Activated CD4-positive, alpha-beta memory T cell treated with anti-CD3 and anti-CD28 coated beads for 36 hours (primary cell): ENCODE measurements at regions not wholly inside any gene's neighbourhood (a gene's known extent, or its start where the extent isn't known, plus 50 kb on each side); places are given as distances from the start of the nearest gene placed in this dataset.
"Not testable (repeated sequence)": the region's sequence is repeated elsewhere in the genome, so short reads cannot be mapped to it uniquely, and the experiment has no call there.

ENCODE experiments used
- CTCF ChIA-PET: fragments of 350-600 bp; sonication (Branson Sonifier 250); formaldehyde crosslinking; loops from one replicate; lab custom pipeline; 2021; ENCODE audit warnings: antibody characterized with exemption, inconsistent platforms; lab: Charles Lee
- POLR2A ChIA-PET: fragments of 350-600 bp; sonication (Branson Sonifier 250); formaldehyde crosslinking; loops from one replicate; lab custom pipeline; 2021; ENCODE audit warnings: antibody characterized with exemption; lab: Charles Lee
- DNase-seq: peaks from one replicate; pipeline ENCODE4 v3.0.0-alpha.2; 2020
- H3K27ac Mint-ChIP-seq: one replicate; pipeline ENCODE4 v1.8.0; 2021; ENCODE audit warnings: mixed read lengths
- H3K27me3 Mint-ChIP-seq: one replicate; pipeline ENCODE4 v1.8.0; 2021; ENCODE audit warnings: mixed read lengths
- H3K36me3 Mint-ChIP-seq: one replicate; pipeline ENCODE4 v1.8.0; 2021; ENCODE audit warnings: mixed read lengths
- H3K4me1 Mint-ChIP-seq: one replicate; pipeline ENCODE4 v1.8.0; 2021; ENCODE audit warnings: low read depth, mixed read lengths
- H3K4me3 Mint-ChIP-seq: one replicate; pipeline ENCODE4 v1.8.0; 2021; ENCODE audit warnings: mild to moderate bottlenecking, mixed read lengths
- H3K9me3 Mint-ChIP-seq: one replicate; pipeline ENCODE4 v1.8.0; 2021; ENCODE audit warnings: mixed read lengths
- intact Hi-C: fragments of 100-400 bp; cut with micrococcal nuclease; formaldehyde crosslinking; loops from one replicate; pipeline ENCODE4 v1.15.1; 2023

GRCh38 chr1:191049781-191050180, 572.1 kb upstream of the BRINP3 start:
- no peak overlapping the region for H3K4me3 Mint-ChIP-seq
- intact Hi-C loops = loop anchor here (5.0 kb wide), 1 partner anchor 698 kb away; no protein-coding TSS in a partner anchor

GRCh38 chr1:191052888-191053287, 575.2 kb upstream of the BRINP3 start:
- CTCF ChIA-PET = no interaction called here
- H3K4me1 Mint-ChIP-seq = no peaks in the 10 kb centered on the region
- H3K9me3 Mint-ChIP-seq = peaks cover 6% of the 10 kb centered on the region
- no peaks in the 10 kb centered on the region for H3K36me3 Mint-ChIP-seq
- no peak overlapping the region for H3K4me3 Mint-ChIP-seq
- intact Hi-C loops = no loop called here
- POLR2A ChIA-PET = no interaction called here
- H3K27me3 Mint-ChIP-seq = no peaks in the 10 kb centered on the region
- DNase-seq = no peak
- no peak overlapping the region for H3K27ac Mint-ChIP-seq

More at GRCh38 chr1:191049781-191050180, 572.1 kb upstream of the BRINP3 start:
- Mint-ChIP-seq H3K27me3 (no peaks in the 10 kb centered on the region), H3K4me1 (no peaks in the 10 kb centered on the region), H3K9me3 (peaks cover 7% of the 10 kb centered on the region), H3K36me3 (no peaks in the 10 kb centered on the region), H3K27ac (no peak overlapping the region)
- ChIA-PET POLR2A (no interaction called here), CTCF (no interaction called here)
- DNase-seq = no peak

GRCh38 chr1:191065346-191065745, 587.7 kb upstream of the BRINP3 start:
- Mint-ChIP-seq H3K27ac (no peak overlapping the region), H3K9me3 (peaks cover 6% of the 10 kb centered on the region), H3K4me1 (no peaks in the 10 kb centered on the region), H3K27me3 (no peaks in the 10 kb centered on the region), H3K36me3 (no peaks in the 10 kb centered on the region), H3K4me3 (no peak overlapping the region)
- DNase-seq = no peak
- intact Hi-C loops = no loop called here
- POLR2A ChIA-PET = no interaction called here
- CTCF ChIA-PET = no interaction called here

GRCh38 chr1:191065771-191066170, 588.1 kb upstream of the BRINP3 start:
- DNase-seq = no peak
- Mint-ChIP-seq H3K4me3 (no peak overlapping the region), H3K4me1 (no peaks in the 10 kb centered on the region), H3K27me3 (no peaks in the 10 kb centered on the region), H3K9me3 (peaks cover 6% of the 10 kb centered on the region), H3K27ac (no peak overlapping the region), H3K36me3 (no peaks in the 10 kb centered on the region)
- ChIA-PET POLR2A (no interaction called here), CTCF (no interaction called here)
- intact Hi-C loops = no loop called here

- intact Hi-C loops = no loop called here
- no peak for DNase-seq
- ChIA-PET CTCF (no interaction called here), POLR2A (no interaction called here)
- Mint-ChIP-seq H3K27ac (no peak overlapping the region), H3K4me3 (no peak overlapping the region), H3K36me3 (no peaks in the 10 kb centered on the region), H3K4me1 (no peaks in the 10 kb centered on the region), H3K9me3 (peaks cover 10% of the 10 kb centered on the region), H3K27me3 (no peaks in the 10 kb centered on the region)
Observed at GRCh38 chr1:191074881-191075280, 597.2 kb upstream of the BRINP3 start.

GRCh38 chr1:191083090-191083489, 605.4 kb upstream of the BRINP3 start:
- H3K27me3 Mint-ChIP-seq, H3K4me3 Mint-ChIP-seq, H3K4me1 Mint-ChIP-seq, H3K27ac Mint-ChIP-seq, DNase-seq, H3K36me3 Mint-ChIP-seq, intact Hi-C loops, CTCF ChIA-PET, POLR2A ChIA-PET: not testable (repeated sequence)
- peaks cover 19% of the 10 kb centered on the region for H3K9me3 Mint-ChIP-seq

- DNase-seq = no peak
- intact Hi-C loops = no loop called here
- H3K4me3 Mint-ChIP-seq = no peak overlapping the region
- no peaks in the 10 kb centered on the region for H3K27me3 Mint-ChIP-seq
- ChIA-PET CTCF (no interaction called here), POLR2A (no interaction called here)
- no peaks in the 10 kb centered on the region for H3K36me3 Mint-ChIP-seq
- H3K4me1 Mint-ChIP-seq = no peaks in the 10 kb centered on the region
- no peak overlapping the region for H3K27ac Mint-ChIP-seq
- H3K9me3 Mint-ChIP-seq = peaks cover 17% of the 10 kb centered on the region
Observed at GRCh38 chr1:191085121-191085520, 607.5 kb upstream of the BRINP3 start.

- Mint-ChIP-seq H3K27ac (no peak overlapping the region), H3K36me3 (no peaks in the 10 kb centered on the region), H3K9me3 (peaks cover 16% of the 10 kb centered on the region), H3K27me3 (no peaks in the 10 kb centered on the region), H3K4me3 (no peak overlapping the region), H3K4me1 (no peaks in the 10 kb centered on the region)
- DNase-seq = no peak
- intact Hi-C loops = no loop called here
- ChIA-PET POLR2A (no interaction called here), CTCF (no interaction called here)
Observed at GRCh38 chr1:191086910-191087309, 609.2 kb upstream of the BRINP3 start.

GRCh38 chr1:191096405-191096804, 618.7 kb upstream of the BRINP3 start:
- Mint-ChIP-seq H3K36me3 (no peaks in the 10 kb centered on the region), H3K4me3 (no peak overlapping the region), H3K9me3 (peaks cover 6% of the 10 kb centered on the region), H3K4me1 (no peaks in the 10 kb centered on the region), H3K27ac (no peak overlapping the region), H3K27me3 (no peaks in the 10 kb centered on the region)
- DNase-seq = no peak
- CTCF ChIA-PET = interaction anchor here (0.6 kb wide), 2 partner anchors 32 to 123 kb away, joined by 3 read pairs; no protein-coding TSS in a partner anchor
- intact Hi-C loops = no loop called here
- POLR2A ChIA-PET = no interaction called here

- Mint-ChIP-seq H3K27me3 (no peaks in the 10 kb centered on the region), H3K4me1 (no peaks in the 10 kb centered on the region), H3K27ac (no peak overlapping the region), H3K36me3 (no peaks in the 10 kb centered on the region), H3K9me3 (peaks cover 2% of the 10 kb centered on the region), H3K4me3 (no peak overlapping the region)
- intact Hi-C loops = no loop called here
- no peak for DNase-seq
- ChIA-PET CTCF (no interaction called here), POLR2A (no interaction called here)
Observed at GRCh38 chr1:191099696-191100095, 622.0 kb upstream of the BRINP3 start.

- intact Hi-C loops = no loop called here
- Mint-ChIP-seq H3K27me3 (no peaks in the 10 kb centered on the region), H3K9me3 (peaks cover 2% of the 10 kb centered on the region), H3K4me1 (no peaks in the 10 kb centered on the region), H3K4me3 (no peak overlapping the region), H3K27ac (no peak overlapping the region), H3K36me3 (no peaks in the 10 kb centered on the region)
- DNase-seq = no peak
- ChIA-PET CTCF (no interaction called here), POLR2A (no interaction called here)
Observed at GRCh38 chr1:191101960-191102359, 624.3 kb upstream of the BRINP3 start.

- Mint-ChIP-seq H3K4me3 (no peak overlapping the region), H3K27me3 (no peaks in the 10 kb centered on the region), H3K36me3 (no peaks in the 10 kb centered on the region), H3K27ac (no peak overlapping the region), H3K4me1 (no peaks in the 10 kb centered on the region), H3K9me3 (peaks cover 27% of the 10 kb centered on the region)
- POLR2A ChIA-PET = no interaction called here
- no peak for DNase-seq
- CTCF ChIA-PET = no interaction called here
- intact Hi-C loops = no loop called here
Observed at GRCh38 chr1:191125950-191126349, 648.3 kb upstream of the BRINP3 start.

GRCh38 chr1:191134796-191135195, 657.1 kb upstream of the BRINP3 start:
- POLR2A ChIA-PET = no interaction called here
- Mint-ChIP-seq H3K27me3 (no peaks in the 10 kb centered on the region), H3K27ac (no peak overlapping the region), H3K4me1 (no peaks in the 10 kb centered on the region), H3K36me3 (no peaks in the 10 kb centered on the region), H3K4me3 (no peak overlapping the region), H3K9me3 (peaks cover 17% of the 10 kb centered on the region)
- intact Hi-C loops = no loop called here
- no peak for DNase-seq
- CTCF ChIA-PET = no interaction called here
